HG02678 (cell line): ENCODE measurements at regions not wholly inside any gene's neighbourhood (a gene's known extent, or its start where the extent isn't known, plus 50 kb on each side); places are given as distances from the start of the nearest gene placed in this dataset.

Source experiments
- ATAC-seq: cut with Tn5 transposase; IDR thresholded peaks from one replicate; pipeline ENCODE4 v1.9.1; 2021; ENCODE audit warnings: mild to moderate bottlenecking, moderate library complexity; ENCODE audit not compliant: unreplicated experiment

DNA sequence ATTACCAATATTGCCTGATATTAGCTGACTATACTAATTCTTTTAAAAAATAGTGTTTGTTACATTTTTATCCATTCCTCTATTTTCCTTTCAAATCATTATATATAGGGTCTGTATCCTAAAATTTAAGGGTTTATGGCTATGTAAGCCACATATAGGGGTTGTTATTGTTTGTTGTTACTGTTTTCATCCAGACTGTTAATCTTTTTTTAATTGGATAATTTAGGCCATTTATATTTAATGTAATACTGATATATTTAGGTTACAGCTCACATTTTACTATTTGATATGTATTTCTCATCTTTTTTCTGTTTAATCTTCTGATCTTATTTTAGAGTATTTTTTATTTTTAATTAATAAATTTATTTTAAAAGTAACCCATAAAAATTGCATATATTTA lies 487.1 kb upstream of the SGCG start:
- no peak for ATAC-seq

DNA sequence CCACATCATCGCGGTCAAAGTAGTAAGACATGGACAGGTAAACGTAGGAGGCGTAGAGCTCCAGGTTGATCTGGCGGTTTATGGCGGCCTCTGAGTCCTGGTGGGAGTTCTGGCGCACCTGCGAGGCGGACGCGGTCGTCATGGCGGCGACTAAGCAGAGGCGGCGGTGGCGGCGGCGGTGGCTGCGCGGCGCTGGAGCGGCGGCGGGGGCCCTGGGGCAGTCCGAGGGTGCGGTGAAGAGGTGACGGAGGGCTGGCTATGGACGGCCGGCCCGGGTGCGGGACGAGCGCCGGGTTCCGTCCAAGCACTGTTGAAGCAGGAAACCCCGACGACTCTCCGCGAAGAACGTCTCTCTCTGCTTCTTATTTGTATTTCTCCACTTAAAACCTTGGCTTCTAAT lies 484.3 kb upstream of the SGCG start:
- ATAC-seq = no peak

DNA sequence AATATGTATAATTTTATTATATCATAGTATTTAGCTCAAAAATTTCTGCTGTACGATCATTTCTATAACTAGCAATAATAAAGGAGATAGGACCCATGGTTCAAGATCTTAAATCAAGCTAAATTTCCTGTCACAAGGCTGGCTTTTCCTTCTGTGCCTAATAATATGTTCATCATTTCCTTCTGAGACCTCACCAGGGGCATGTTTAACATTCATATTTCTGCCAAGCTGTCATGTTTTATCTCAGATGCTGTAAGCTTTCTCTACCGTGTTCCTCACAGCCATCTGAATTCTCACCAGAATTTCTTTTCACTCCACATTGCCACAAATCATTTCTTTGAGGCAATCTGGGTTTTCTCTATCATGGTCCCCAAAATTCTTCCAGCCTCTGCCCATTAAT lies 482.3 kb upstream of the SGCG start:
- ATAC-seq = no peak

DNA sequence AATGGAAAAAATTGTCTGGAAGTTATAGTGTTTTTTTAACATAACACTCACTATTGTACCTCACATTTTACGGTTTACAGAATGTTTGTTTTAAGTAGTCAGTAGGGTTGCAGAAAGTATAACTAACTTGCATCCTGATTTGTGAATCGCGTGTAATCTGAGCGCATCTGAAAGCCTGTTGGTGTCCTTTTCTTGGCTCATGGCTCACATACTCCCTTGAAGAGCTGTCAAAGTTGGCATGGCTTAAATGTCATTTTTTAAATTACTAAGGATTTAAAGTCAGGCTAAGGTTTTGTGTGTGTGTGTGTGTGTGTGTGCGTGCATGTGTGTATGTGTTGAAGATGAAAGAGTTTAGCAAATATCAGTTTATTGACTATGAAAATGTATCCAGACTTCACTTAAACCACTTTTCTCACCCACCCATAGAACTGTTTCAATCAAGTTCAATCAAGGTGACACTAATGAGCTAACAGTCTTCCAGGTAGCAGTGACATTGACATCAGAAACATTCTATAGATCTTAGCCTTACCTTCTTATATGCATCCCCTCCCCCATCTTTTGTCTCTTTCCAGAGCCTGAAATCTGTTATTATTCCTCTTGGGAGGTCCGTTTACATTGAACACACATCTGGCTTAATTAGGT lies 480.4 kb upstream of the SGCG start:
- ATAC-seq = no peak

DNA sequence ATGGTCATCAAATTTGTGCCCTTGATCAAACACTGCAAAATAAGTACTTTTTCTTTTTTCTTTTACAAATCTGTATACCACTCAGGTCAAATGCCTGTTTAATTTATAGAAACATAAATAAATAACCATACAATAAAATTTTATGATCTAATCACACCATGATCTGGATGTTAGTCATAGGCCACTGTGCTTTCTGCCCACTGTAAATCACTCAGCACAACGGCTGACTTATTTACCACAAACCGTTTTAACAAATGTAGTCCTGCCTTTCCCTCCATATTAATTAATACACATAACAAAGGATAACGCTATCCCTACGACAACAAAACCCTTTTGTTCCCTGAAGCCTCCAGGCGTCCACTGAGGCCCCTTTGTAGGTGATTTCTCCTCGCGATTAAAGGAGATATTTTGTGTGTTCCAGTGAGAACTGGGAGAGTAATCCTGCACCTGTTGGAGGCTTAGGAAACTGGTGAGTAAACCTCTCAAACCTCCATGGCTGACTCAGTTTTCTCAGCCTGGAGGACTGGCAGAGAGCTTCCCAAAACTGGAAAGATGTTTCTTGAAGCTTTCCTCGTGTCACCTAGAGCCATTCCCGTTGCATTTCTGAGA lies 477.1 kb upstream of the SGCG start:
- ATAC-seq = no peak

DNA sequence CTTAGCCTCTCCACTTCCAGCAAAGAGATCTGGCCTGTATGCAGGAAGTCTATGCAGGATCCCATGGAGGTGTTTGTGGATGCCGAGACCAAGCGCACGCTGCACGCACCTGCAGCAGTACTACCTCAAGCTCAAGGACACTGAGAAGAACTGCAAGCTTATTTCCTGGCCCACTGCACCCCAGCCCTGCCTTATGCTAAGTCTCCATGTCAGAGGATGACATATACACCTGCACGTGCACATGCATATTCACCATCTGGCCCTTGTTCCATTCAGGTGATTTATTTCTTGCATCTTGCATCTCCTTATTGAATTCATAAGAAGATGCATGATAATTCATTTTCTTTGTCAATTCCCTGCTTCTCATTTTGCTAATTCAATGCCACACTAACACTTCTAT lies 472.8 kb upstream of the SGCG start:
- no peak for ATAC-seq

DNA sequence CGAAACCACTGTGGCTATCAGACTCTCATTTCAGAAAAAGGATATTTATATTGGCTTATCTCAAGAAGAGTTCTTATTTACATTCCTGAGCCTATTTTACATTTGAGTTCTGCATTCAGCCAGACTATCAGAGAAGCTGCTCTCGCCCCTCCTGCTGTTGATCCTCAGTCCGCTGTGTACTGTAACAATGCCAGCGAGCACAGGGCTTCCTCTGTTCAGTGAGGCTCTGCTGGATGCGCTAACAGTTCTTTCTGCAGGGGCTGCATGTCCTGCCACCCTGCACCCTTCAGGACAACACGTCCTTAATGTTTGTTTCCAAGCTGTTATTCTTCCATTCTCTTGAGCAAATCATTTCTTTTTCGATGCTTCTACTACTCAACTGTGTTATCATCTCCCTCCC lies 463.7 kb upstream of the SGCG start:
- no peak for ATAC-seq

DNA sequence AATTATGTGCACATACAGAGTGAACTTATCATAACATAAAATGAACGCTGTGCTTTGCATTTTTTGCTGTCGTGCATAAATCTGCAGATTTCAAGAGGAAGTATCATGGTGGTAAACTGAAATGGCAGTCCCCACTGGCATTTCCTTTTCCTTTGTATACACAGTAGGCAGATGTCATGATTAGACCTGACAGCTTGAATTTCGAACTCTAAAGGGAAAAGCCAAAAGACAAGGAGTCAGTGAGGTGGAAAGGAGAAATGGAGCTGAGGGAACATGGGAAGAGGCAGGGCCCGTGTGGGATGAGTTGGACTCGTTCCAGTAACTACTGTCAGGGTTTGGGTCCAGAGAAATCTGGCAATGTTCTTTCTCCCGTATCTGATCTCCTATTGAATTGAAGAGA lies 454.1 kb upstream of the SGCG start:
- ATAC-seq = no peak

DNA sequence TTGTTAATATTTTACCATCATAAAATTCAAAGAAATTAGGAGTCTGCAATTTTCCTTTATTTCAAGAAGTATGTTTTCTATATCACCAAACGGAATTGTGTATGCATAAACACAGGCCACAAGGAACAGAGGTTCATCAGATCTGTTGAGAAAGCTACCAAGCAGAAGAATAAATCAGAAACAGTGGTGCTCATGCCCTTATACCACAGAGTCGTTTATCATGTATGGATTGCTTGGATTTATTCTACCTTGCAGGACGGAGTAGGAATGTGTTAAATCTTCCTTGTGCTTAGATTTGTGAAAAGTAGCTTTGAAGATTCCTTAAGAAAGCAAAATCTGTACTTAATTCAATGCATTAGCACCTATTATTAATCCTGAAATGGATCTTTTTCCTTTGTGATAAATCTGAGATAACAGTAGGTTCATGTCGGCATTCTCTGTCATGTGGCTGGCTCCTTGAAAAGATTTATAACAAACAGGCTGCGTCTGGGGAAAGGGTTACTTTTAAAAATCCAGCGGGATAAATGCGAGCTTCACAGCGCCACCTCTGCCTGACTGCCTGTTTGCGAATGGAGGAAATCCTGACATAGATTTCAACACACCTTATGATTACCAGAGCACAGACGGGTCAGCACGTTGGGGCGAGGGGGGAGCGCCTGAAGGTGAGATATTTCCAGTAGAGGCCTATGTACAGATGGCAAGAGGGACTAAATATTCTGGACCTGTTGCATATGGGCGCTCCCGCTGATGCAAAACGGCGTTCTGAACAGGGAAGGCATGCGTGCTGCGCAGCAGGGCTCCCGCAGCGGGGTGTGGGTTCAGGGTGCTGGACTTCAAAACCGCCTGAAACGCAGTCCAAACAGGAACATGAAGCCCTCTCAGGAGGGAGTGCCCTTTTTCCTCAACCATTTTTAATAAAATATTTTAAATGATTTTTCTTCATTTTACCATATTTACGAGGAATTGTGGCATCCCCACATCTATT lies 445.5 kb upstream of the SGCG start:
- no peak for ATAC-seq

DNA sequence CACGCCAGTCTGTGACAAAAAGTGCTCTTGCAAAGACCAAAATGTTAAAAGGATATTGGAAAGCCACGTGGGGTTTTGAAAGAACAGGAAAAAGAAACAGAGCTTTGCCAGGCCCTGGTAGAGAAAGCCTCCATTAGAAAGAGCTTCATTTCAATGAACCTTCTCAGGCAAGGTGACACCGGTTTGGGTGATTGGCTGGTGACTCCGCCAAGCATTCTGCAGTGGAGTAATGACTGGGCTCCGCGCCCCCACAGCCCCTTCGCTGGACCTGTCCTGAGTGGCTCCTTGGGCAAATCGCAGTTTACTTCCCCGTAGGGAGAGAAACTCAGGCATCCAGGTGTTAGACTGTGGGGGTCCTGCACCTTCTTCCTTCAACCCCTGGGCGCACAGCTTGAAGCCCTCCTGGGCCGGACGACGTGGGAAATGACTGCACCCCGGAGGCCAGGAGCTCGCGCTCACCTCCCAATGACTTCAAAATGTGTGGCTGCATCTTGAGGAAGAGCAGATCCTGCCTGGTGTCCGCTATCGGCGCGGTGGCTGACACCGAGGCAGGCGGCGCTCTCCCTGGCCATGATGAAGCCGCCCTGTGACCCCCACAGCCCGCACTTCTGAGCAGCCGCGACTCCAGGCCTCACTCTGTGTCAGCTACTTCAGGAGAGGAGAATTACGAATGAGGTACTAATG lies 444.6 kb upstream of the SGCG start:
- ATAC-seq = no peak

DNA sequence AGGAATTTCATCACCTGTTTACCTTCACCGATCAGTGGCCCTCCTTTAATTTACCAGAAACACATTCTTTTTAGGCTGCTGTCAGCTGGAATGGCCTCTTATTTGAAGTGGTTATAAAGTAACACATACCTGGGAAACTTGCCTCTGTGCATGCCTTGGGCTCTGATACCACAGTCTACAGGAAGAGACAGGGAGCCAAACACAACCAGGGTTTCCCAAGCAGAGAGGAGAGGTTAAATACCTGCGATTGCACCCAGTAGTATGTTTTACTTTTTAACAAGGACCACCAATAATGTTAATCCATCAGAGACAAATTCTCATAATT lies 444.0 kb upstream of the SGCG start:
- ATAC-seq = no peak

DNA sequence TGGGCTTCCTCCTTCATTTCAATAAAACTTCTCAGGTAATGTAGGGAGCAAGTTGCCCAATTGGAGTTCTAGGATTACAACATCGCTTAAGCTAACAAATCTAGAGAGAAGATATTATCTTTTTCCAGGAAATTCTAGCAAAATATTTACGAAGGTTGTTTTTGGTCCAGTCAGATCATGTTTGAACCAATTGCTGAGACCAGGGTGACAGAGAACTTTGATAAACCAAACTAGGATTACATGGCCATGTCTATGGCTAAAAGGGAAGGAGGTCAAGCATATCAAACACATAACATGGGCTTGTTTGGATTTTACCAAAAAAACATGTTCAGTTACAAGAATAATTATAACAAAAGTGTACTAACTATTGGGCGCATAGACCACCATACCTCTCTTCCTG lies 442.4 kb upstream of the SGCG start:
- no peak for ATAC-seq

DNA sequence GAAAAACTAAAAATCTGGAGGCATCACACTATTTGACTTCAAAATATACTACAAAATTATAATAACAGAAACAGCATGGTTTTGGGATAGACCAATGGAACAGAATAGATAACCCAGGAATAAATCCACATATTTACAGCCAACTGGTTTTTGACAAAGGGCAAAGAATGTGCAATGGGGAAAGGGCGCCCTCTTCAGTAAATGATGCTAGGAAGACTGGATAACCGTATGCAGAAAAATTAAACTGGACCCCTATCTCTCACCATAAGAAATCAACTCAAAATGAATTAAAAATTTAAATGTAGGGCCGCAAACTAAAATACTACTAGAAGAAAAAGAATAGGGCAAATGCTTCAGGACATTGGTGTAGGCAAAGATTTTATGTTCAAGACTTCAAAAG lies 440.5 kb upstream of the SGCG start:
- no peak for ATAC-seq

DNA sequence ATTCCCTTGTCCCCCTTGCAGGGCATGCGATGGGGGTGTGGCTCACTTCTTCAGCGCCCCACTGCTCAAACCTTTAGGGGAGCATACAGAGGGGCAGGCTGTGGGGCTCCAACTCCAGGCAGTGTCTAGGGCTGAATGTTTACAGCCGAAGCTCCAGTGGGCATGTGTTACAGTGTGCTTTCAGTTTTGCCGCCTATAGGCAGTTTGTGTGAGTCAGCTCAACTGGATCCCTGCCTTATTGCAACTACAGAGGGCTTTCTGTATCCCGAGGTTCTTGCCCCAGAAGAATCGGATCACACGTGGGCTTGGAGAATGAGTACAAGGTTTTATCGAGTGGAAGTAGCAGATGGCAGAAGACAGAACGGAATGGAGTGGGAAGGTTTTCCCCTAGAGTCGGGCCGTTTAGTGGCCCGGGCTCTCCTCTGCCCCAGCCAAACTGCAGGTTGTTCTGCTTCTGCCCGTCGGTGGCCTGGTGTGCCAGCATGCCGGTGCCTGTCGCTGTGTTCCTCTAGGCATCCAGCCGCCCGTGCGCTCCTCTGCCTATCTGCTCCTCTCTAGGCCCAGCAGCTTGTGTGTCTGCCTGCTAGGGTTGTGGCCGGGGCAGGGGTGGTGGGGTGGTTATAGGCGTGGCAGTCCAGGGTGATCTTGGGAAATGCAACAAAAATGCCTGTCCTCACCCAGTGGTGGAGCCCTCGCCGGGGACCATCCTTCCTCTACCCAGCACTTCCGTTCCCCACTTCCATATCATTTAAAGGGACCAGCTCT lies 435.9 kb upstream of the SGCG start:
- no peak for ATAC-seq

DNA sequence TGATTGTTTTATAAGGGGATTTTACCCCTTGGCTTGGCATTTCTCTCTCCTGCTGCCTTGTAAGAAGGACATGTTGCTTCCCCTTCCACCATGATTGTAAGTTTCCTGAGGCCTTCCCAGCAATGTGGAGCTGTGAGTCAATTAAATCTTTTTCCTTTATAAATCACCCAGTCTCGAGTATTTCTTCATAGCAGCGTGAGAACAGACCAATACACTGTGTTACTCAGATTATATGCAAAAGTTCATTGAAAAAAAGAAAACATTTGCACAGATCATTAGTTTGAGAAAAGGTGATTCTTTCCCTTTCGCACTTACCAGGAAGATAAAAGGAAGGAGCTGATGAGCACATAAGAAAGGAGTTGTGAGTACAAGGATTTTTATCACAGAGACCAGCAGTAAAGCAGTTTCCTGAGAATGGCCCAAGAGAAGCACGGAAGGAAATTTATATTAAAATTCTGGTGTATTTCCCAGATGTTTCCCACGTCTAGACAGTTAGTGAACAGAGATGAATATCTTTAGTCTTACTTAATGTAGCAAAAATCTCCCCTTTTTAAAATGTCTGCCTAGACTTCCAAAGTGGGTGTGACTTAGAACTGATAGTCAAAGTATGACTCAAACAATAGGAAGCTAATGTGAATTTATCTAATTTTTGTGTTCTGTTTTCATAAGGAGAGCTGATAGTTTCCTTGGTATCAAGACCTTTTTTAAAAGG lies 431.8 kb upstream of the SGCG start:
- ATAC-seq = no peak

DNA sequence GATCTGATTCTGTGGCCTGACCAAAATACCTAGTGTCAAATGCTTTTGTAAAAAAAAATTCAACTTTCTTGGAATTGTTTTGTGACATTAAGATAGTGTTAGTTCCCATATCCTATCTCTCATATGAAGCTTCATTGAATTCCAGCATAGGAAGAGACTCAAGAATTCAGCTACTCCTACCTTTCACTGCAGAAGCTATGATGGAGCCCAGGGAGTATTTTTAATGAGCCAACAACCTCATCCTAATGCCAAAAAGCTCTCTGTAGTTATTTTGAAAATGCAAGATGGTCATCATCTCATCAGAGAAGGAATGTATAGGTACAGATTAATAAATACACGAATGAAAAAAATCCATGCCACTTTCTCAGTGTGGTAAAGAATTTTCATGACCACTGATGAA lies 431.2 kb upstream of the SGCG start:
- no peak for ATAC-seq

DNA sequence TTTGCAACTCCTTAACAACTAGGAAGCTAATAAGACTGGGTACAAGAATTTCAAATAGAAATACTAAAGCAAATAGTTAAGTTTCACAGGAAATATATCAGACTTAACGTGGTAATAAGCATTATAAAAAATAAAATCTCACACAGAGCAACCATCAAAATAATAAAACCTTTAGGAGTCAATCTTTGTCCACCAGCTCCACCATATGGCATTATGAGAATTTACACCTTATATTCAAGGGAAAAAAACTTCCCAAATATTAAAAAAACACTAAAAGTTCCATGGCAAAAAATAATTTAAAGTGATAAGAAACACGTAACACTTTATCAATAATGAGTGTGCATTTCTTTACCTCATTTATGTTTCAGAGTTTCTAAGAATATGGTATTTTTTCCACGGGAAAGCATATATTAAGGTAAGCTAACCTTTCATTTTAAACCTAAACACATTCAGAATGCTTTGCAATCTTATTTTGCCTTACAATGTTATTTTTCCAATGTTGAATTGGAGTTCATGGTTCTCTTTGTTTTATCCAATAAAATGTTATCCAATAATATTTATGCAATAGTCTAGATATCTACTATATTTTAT lies 423.2 kb upstream of the SGCG start:
- ATAC-seq = no peak

DNA sequence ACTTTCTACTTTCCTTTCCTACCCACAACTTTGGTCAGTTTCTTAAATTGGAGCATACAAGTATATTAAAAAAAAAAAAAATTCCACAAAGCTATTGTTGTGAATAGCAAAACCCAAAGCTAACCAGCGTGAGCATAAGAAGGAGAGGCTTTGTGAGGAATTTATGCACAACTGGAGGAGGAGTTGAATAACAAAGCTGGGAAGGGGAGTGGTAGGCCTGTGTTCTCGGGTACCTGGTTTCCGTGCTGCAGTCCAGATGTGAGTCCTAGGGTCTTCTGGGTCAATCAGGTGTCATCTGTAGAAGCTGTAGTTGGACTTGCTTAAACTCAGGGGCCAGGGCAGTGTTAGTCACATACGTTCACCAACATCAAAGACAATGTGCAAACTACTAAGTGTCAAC lies 422.5 kb upstream of the SGCG start:
- no peak for ATAC-seq

DNA sequence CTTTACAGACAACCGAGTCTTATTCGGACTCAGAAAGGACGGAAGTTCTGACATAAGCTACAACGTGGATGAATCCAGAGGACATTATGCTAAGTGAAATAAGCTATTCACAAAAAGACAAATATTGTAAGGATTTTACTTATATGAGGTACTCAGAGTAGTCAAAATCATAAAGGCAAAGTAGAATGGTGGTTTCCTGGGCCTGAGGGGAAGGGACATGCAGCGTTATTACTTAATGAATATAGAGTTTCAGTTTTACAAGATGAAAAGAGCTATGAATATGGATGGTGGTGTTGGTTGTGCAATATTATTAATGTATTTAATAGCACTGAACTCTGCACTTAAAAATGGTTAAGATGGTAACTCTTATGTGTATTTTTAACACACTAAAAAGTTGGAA lies 419.1 kb upstream of the SGCG start:
- no peak for ATAC-seq

DNA sequence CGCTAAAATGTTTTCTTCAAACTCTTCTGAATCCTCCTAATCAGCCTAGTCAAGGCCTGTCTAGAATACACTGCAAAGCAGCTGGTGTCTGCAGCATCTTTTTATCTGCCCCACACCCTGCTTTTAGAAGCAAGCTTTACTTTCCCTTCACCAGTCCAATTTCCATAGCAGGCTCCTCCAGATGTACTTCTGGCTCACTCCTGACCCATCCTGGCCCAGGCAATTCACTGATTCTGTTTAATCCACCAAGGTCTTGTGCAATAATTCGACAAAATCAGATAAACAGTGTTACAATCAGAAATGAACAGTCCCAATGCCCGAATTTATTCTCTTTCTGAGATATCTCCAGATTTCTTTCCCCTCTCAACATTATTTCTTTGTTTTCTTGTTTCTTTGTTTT lies 415.2 kb upstream of the SGCG start:
- ATAC-seq = no peak
